H9 (cell line): ENCODE measurements at regions not wholly inside any gene's neighbourhood (a gene's known extent, or its start where the extent isn't known, plus 50 kb on each side); places are given as distances from the start of the nearest gene placed in this dataset.

ENCODE experiments used
- DNase-seq: peaks from one replicate; pipeline ENCODE4 v3.0.0-alpha.2; 2017
- H2AFZ ChIP-seq: one replicate; pipeline ENCODE4 v1.6.1; 2013; ENCODE audit warnings: mild to moderate bottlenecking, low read length, control low read depth, moderate library complexity
- H2AK5ac ChIP-seq: 2 replicates; pipeline ENCODE4 v1.6.1; 2013; ENCODE audit warnings: low read length, control low read depth, mixed read lengths; ENCODE audit not compliant: insufficient read length
- H2BK120ac ChIP-seq: one replicate; pipeline ENCODE4 v1.6.1; 2013; ENCODE audit warnings: low read depth, mild to moderate bottlenecking, low read length, control low read depth, inconsistent platforms; ENCODE audit not compliant: poor library complexity, severe bottlenecking
- H2BK12ac ChIP-seq: 2 replicates; pipeline ENCODE4 v1.6.1; 2013; ENCODE audit warnings: low read length, control low read depth, mixed read lengths, low read depth; ENCODE audit not compliant: insufficient read length
- H2BK15ac ChIP-seq: 2 replicates; pipeline ENCODE4 v1.6.1; 2013; ENCODE audit warnings: low read depth, low read length, control low read depth
- H2BK20ac ChIP-seq: one replicate; pipeline ENCODE4 v1.6.1; 2013; ENCODE audit warnings: low read depth, mild to moderate bottlenecking, low read length, control low read depth, inconsistent platforms; ENCODE audit not compliant: poor library complexity, severe bottlenecking
- H2BK5ac ChIP-seq: 2 replicates; pipeline ENCODE4 v1.6.1; 2013; ENCODE audit warnings: low read length, control low read depth, mixed read lengths; ENCODE audit not compliant: insufficient read length
- H3K14ac ChIP-seq: 2 replicates; pipeline ENCODE4 v1.6.1; 2013; ENCODE audit warnings: low read length, control low read depth; ENCODE audit not compliant: insufficient read depth
- H3K18ac ChIP-seq: 2 replicates; pipeline ENCODE4 v1.6.1; 2013; ENCODE audit warnings: low read depth, mild to moderate bottlenecking, mixed read lengths, low read length, control low read depth; ENCODE audit not compliant: insufficient read length
- H3K23ac ChIP-seq: 2 replicates; pipeline ENCODE4 v1.6.1; 2013; ENCODE audit warnings: low read length, control low read depth, mixed read lengths, low read depth; ENCODE audit not compliant: insufficient read length
- H3K23me2 ChIP-seq: 2 replicates; pipeline ENCODE4 v1.6.1; 2013; ENCODE audit warnings: low read depth, mild to moderate bottlenecking, mixed read lengths, low read length, control low read depth; ENCODE audit not compliant: insufficient read length, poor library complexity, severe bottlenecking
- H3K27ac ChIP-seq: 2 replicates; pipeline ENCODE4 v1.5.1; 2013; ENCODE audit warnings: low read length, control low read depth, mixed read lengths, low read depth; ENCODE audit not compliant: insufficient read length
- H3K27me3 ChIP-seq: 2 replicates; pipeline ENCODE4 v1.6.1; 2013; ENCODE audit warnings: low read length, control low read depth, inconsistent platforms; ENCODE audit not compliant: insufficient read depth
- H3K4ac ChIP-seq: 2 replicates; pipeline ENCODE4 v1.6.1; 2013; ENCODE audit warnings: low read depth, mild to moderate bottlenecking, control low read depth, inconsistent platforms, low read length, moderate library complexity
- H3K4me1 ChIP-seq: 2 replicates; pipeline ENCODE4 v1.6.1; 2013; ENCODE audit warnings: low read length, control low read depth, inconsistent platforms; ENCODE audit not compliant: insufficient read depth
- H3K4me2 ChIP-seq: 2 replicates; pipeline ENCODE4 v1.6.1; 2013; ENCODE audit warnings: low read length, control low read depth, mixed read lengths; ENCODE audit not compliant: insufficient read length, insufficient read depth
- H3K56ac ChIP-seq: 2 replicates; pipeline ENCODE4 v1.6.1; 2013; ENCODE audit warnings: low read depth, mild to moderate bottlenecking, mixed read lengths, low read length, control low read depth; ENCODE audit not compliant: insufficient read length
- H3K79me1 ChIP-seq: 2 replicates; pipeline ENCODE4 v1.6.1; 2013; ENCODE audit warnings: low read depth, mild to moderate bottlenecking, moderate library complexity, low read length, control low read depth, inconsistent platforms; ENCODE audit not compliant: insufficient read depth, poor library complexity, severe bottlenecking
- H3K79me2 ChIP-seq: 2 replicates; pipeline ENCODE4 v1.6.1; 2013; ENCODE audit warnings: low read length, control low read depth, inconsistent platforms; ENCODE audit not compliant: insufficient read depth
- H3K9ac ChIP-seq: 2 replicates; pipeline ENCODE4 v1.6.1; 2013; ENCODE audit warnings: low read length, control low read depth, mixed read lengths; ENCODE audit not compliant: insufficient read length; ENCODE audit errors: extremely low read depth
- H3K9me3 ChIP-seq: one replicate; pipeline ENCODE4 v1.6.1; 2013; ENCODE audit warnings: low read depth, low read length, inconsistent platforms; ENCODE audit not compliant: control insufficient read depth
- H3T11ph ChIP-seq: one replicate; pipeline ENCODE4 v1.6.1; 2013; ENCODE audit warnings: mild to moderate bottlenecking, low read length, control low read depth, inconsistent platforms
- H4K20me1 ChIP-seq: one replicate; pipeline ENCODE4 v1.6.1; 2013; ENCODE audit not compliant: control insufficient read depth, insufficient read length, insufficient read depth
- H4K5ac ChIP-seq: 2 replicates; pipeline ENCODE4 v1.6.1; 2013; ENCODE audit warnings: low read depth, mild to moderate bottlenecking, mixed read lengths, low read length, control low read depth; ENCODE audit not compliant: insufficient read length
- H4K8ac ChIP-seq: replicated peaks from 2 replicates; pipeline ENCODE4 v1.6.1; 2013; ENCODE audit warnings: low read length, control low read depth, mixed read lengths, low read depth; ENCODE audit not compliant: insufficient read length
- H4K91ac ChIP-seq: 2 replicates; pipeline ENCODE4 v1.6.1; 2013; ENCODE audit warnings: low read depth, mild to moderate bottlenecking, moderate library complexity, mixed read lengths, low read length, control low read depth; ENCODE audit not compliant: insufficient read length
- H3K27ac Mint-ChIP-seq, 3 experiments: 2 replicates in 2 of 3; 3 replicates in 1 of 3; pipeline ENCODE4 v1.8.0; 2020 to 2021; ENCODE audit warnings: mixed read lengths in 3 of 3, mild to moderate bottlenecking in 1 of 3, moderate library complexity in 1 of 3
- H3K27me3 Mint-ChIP-seq: 2 replicates; pipeline ENCODE4 v1.8.0; 2021; ENCODE audit warnings: low read depth, mild to moderate bottlenecking, moderate library complexity, mixed read lengths
- H3K36me3 Mint-ChIP-seq, 3 experiments: 2 replicates in 2 of 3; 3 replicates in 1 of 3; pipeline ENCODE4 v1.8.0; 2020 to 2021; ENCODE audit warnings: low read depth in 3 of 3, mixed read lengths in 3 of 3; ENCODE audit not compliant: insufficient read depth in 1 of 3
- H3K4me1 Mint-ChIP-seq, 2 experiments: 2 replicates each; pipeline ENCODE4 v1.8.0; 2020; ENCODE audit warnings: mixed read lengths in 2 of 2
- H3K4me3 Mint-ChIP-seq, 2 experiments: 2 replicates in 1 of 2; 3 replicates in 1 of 2; pipeline ENCODE4 v1.8.0; 2020 to 2021; ENCODE audit warnings: mild to moderate bottlenecking in 2 of 2, mixed read lengths in 2 of 2, moderate library complexity in 1 of 2
- H3K9me3 Mint-ChIP-seq, 2 experiments: 2 replicates in 1 of 2; 3 replicates in 1 of 2; pipeline ENCODE4 v1.8.0; 2020; ENCODE audit warnings: mild to moderate bottlenecking in 2 of 2, mixed read lengths in 2 of 2, moderate library complexity in 1 of 2
- CTCF ChIP-seq: fragments of 200-600 bp; sonication (generic); conservative IDR thresholded peaks from 3 replicates; pipeline ENCODE4 v1.8.0; 2021; ENCODE audit warnings: antibody characterized with exemption, mild to moderate bottlenecking
- WGBS: extraction: QIAGEN DNeasy Blood & Tissue Kit; methylation state at CpG from one replicate; pipeline ENCODE4 v1.1.7; 2013; ENCODE audit warnings: missing lambda C conversion rate, low lambda C conversion rate, mixed read lengths; ENCODE audit not compliant: insufficient read length; ENCODE audit errors: extremely low coverage; 5-methylcytosine and 5-hydroxymethylcytosine counted together

- Histone ChIP-seq H3K18ac (no peak overlapping the region), H3K9ac (no peak overlapping the region), H3K23ac (no peak overlapping the region), H2BK12ac (no peak overlapping the region), H3K79me1 (no peaks in the 10 kb centered on the region), H3K27me3 (no peaks in the 10 kb centered on the region), H3K56ac (no peak overlapping the region), H2BK15ac (no peak overlapping the region), H2AK5ac (no peak overlapping the region), H3K14ac (no peak overlapping the region), H3K4ac (no peak overlapping the region), H2BK20ac (no peak overlapping the region), H3K27ac (no peak overlapping the region), H4K91ac (no peak overlapping the region), H3K79me2 (no peaks in the 10 kb centered on the region), H2AFZ (no peak overlapping the region), H4K5ac (no peak overlapping the region), H3K9me3 (no peaks in the 10 kb centered on the region), H2BK5ac (no peak overlapping the region), H2BK120ac (no peak overlapping the region), H3K4me1 (no peaks in the 10 kb centered on the region), H3T11ph (no peak overlapping the region), H4K8ac (no peak overlapping the region), H4K20me1 (no peaks in the 10 kb centered on the region), H3K23me2 (no peaks in the 10 kb centered on the region), H3K4me2 (no peak overlapping the region)
- no peaks in the 10 kb centered on the region for H3K4me1 Mint-ChIP-seq
- no peaks in the 10 kb centered on the region for H3K36me3 Mint-ChIP-seq
- no peak for TF ChIP-seq CTCF
- no peak overlapping the region for H3K27ac Mint-ChIP-seq
- no peak for DNase-seq
- no CpG with 5 or more reads among the region's 12 CpGs for WGBS
- H3K9me3 Mint-ChIP-seq: no peaks in the 10 kb centered on the region
- no peak overlapping the region for H3K4me3 Mint-ChIP-seq
- H3K27me3 Mint-ChIP-seq: peaks cover 2% of the 10 kb centered on the region; the same call in 1 of the 2 replicates
Measured at GRCh38 chr17:13837417-13837816, 231.9 kb upstream of the COX10 start.
